Chondrocyte (in vitro differentiated cells): ENCODE measurements at regions not wholly inside any gene's neighbourhood (a gene's known extent, or its start where the extent isn't known, plus 50 kb on each side); places are given as distances from the start of the nearest gene placed in this dataset.
"Not testable (repeated sequence)": the region's sequence is repeated elsewhere in the genome, so short reads cannot be mapped to it uniquely, and the experiment has no call there.

Experiments used
- DNase-seq: peaks from one replicate; pipeline ENCODE4 v3.0.0; 2021; ENCODE audit warnings: mixed read lengths, low spot score
- H3K27ac Mint-ChIP-seq: one replicate; pipeline ENCODE4 v1.8.0; 2021; ENCODE audit warnings: mild to moderate bottlenecking, moderate library complexity, mixed read lengths; ENCODE audit not compliant: unreplicated experiment
- H3K27me3 Mint-ChIP-seq: 2 replicates; pipeline ENCODE4 v1.8.0; 2021; ENCODE audit warnings: low read depth, mixed read lengths
- H3K36me3 Mint-ChIP-seq: 2 replicates; pipeline ENCODE4 v1.8.0; 2021; ENCODE audit warnings: low read depth, mixed read lengths
- H3K4me1 Mint-ChIP-seq: 2 replicates; pipeline ENCODE4 v1.8.0; 2021; ENCODE audit warnings: low read depth, mild to moderate bottlenecking, mixed read lengths
- H3K4me3 Mint-ChIP-seq: one replicate; pipeline ENCODE4 v1.8.0; 2021; ENCODE audit warnings: mild to moderate bottlenecking, moderate library complexity, mixed read lengths; ENCODE audit not compliant: unreplicated experiment
- H3K9me3 Mint-ChIP-seq: 2 replicates; pipeline ENCODE4 v1.8.0; 2021; ENCODE audit warnings: low read depth, mixed read lengths
- TF ChIP-seq, protein P1 (sequence below): fragments of 200-600 bp; sonication (generic); IDR thresholded peaks from 2 replicates; pipeline ENCODE4 v1.5.0; 2021; ENCODE audit warnings: antibody characterized with exemption, mild to moderate bottlenecking, moderate library complexity

GRCh38 chr17:22707626-22708025 lies 1015.3 kb downstream of the KCNJ18 start:
- Mint-ChIP-seq H3K27ac (no peak overlapping the region), H3K9me3 (peaks cover 46% of the 10 kb centered on the region), H3K4me3 (no peak overlapping the region), H3K4me1 (no peaks in the 10 kb centered on the region), H3K27me3 (no peaks in the 10 kb centered on the region), H3K36me3 (peaks cover 3% of the 10 kb centered on the region)
- TF ChIP-seq, protein P1, sequence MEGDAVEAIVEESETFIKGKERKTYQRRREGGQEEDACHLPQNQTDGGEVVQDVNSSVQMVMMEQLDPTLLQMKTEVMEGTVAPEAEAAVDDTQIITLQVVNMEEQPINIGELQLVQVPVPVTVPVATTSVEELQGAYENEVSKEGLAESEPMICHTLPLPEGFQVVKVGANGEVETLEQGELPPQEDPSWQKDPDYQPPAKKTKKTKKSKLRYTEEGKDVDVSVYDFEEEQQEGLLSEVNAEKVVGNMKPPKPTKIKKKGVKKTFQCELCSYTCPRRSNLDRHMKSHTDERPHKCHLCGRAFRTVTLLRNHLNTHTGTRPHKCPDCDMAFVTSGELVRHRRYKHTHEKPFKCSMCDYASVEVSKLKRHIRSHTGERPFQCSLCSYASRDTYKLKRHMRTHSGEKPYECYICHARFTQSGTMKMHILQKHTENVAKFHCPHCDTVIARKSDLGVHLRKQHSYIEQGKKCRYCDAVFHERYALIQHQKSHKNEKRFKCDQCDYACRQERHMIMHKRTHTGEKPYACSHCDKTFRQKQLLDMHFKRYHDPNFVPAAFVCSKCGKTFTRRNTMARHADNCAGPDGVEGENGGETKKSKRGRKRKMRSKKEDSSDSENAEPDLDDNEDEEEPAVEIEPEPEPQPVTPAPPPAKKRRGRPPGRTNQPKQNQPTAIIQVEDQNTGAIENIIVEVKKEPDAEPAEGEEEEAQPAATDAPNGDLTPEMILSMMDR: no peak
- DNase-seq: no peak

DNA sequence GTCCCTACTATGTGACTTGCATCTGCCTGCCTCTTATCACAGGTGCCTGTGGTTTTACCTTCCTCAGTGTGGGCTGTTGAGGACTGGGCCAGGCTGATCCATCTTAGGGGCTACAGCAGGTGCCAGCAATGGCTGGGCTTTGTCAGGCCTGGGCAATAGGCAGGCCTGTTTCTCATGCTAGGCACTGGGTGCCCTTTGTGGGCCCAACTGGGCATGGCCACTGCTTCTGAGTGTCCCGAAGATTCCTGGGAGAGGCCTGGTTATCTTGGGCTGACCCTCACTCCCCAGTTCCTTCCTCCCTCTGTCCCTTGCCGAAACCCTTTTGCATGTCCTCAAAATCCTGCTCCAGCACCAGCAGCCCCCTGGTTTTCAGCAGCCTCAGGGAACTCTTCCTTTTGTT lies 1024.9 kb downstream of the KCNJ18 start:
- Mint-ChIP-seq H3K4me1 (no peaks in the 10 kb centered on the region), H3K27me3 (no peaks in the 10 kb centered on the region), H3K4me3 (no peak overlapping the region), H3K27ac (no peak overlapping the region), H3K9me3 (peaks cover 63% of the 10 kb centered on the region), H3K36me3 (peaks cover 3% of the 10 kb centered on the region)
- TF ChIP-seq, protein P1: no peak
- DNase-seq: peak; percentile 51

- no peak for DNase-seq
- Mint-ChIP-seq H3K27ac (no peak overlapping the region), H3K9me3 (peaks cover 64% of the 10 kb centered on the region), H3K4me1 (no peaks in the 10 kb centered on the region), H3K27me3 (no peaks in the 10 kb centered on the region), H3K36me3 (no peaks in the 10 kb centered on the region), H3K4me3 (no peak overlapping the region)
- TF ChIP-seq, protein P1: no peak
Observed at GRCh38 chr17:22718689-22719088, 1026.4 kb downstream of the KCNJ18 start.

DNA sequence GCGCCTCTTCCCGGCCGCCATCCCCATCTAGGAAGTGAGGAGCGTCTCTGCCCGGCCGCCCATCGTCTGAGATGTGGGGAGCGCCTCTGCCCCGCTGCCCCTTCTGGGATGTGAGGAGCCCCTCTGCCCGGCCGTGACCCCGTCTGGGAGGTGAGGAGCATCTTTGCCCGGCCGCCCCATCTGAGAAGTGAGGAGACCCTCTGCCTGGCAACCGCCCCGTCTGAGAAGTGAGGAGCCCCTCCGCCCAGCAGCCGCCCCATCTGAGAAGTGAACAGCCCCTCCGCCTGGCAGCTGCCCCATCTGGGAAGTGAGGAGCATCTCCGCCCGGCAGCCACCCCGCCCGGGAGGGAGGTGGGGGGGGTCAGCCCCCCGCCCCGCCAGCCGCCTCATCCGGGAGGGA lies 1048.7 kb downstream of the KCNJ18 start:
- H3K27ac Mint-ChIP-seq, H3K4me3 Mint-ChIP-seq, H3K27me3 Mint-ChIP-seq, H3K4me1 Mint-ChIP-seq, H3K36me3 Mint-ChIP-seq: not testable (repeated sequence)
- peaks cover 70% of the 10 kb centered on the region for H3K9me3 Mint-ChIP-seq
- DNase-seq: peak; percentile 60
